Panc1 (cell line): ENCODE measurements at regions not wholly inside any gene's neighbourhood (a gene's known extent, or its start where the extent isn't known, plus 50 kb on each side); places are given as distances from the start of the nearest gene placed in this dataset.

ENCODE experiments used
- ATAC-seq: fragments of 200-7000 bp; cut with Tn5 transposase; 2 replicates; pipeline ENCODE4 v1.9.1; 2020; ENCODE audit warnings: mild to moderate bottlenecking, moderate library complexity
- BruUV-seq: library from RNA; stranded (reverse); fragments of 400-500 nt; replicated peaks from 2 replicates; lab custom pipeline; 2021; lab: Mats Ljungman, UMichigan
- CTCF ChIA-PET: fragments of 300-600 bp; sonication (Branson Sonifier 250); formaldehyde crosslinking; loops from one replicate; lab custom pipeline; 2022; ENCODE audit warnings: antibody characterized with exemption; lab: Charles Lee
- POLR2A ChIA-PET: fragments of 300-600 bp; sonication (Branson Sonifier 250); formaldehyde crosslinking; loops from one replicate; lab custom pipeline; 2022; ENCODE audit warnings: antibody characterized with exemption; lab: Charles Lee
- DNase-seq: peaks from one replicate; pipeline ENCODE4 v3.0.0-alpha.2; 2010; ENCODE audit warnings: low read depth, low spot score
- H3K27ac ChIP-seq: 2 replicates; pipeline ENCODE4 v1.5.1; 2011; ENCODE audit warnings: mild to moderate bottlenecking, low read length, inconsistent platforms
- H3K27me3 ChIP-seq: fragments of 200-500 bp; sonication (Bioruptor generic); 2 replicates; pipeline ENCODE4 v1.6.0; 2014; ENCODE audit warnings: low read length, inconsistent platforms; ENCODE audit not compliant: control insufficient read depth, insufficient read depth
- H3K36me3 ChIP-seq: fragments of 200-500 bp; sonication (Bioruptor generic); 2 replicates; pipeline ENCODE4 v1.5.1; 2014; ENCODE audit warnings: inconsistent platforms, mild to moderate bottlenecking, low read length, moderate library complexity; ENCODE audit not compliant: control insufficient read depth, insufficient read depth
- H3K4me1 ChIP-seq: 2 replicates; pipeline ENCODE4 v1.5.1; 2011; ENCODE audit warnings: inconsistent platforms, mild to moderate bottlenecking, low read length, moderate library complexity; ENCODE audit not compliant: control insufficient read depth, insufficient read depth
- H3K4me3 ChIP-seq, 2 experiments: 2 replicates each; pipeline ENCODE4 v1.5.1; 2011 to 2012; ENCODE audit warnings: low read depth in 2 of 2, low read length in 2 of 2, mild to moderate bottlenecking in 2 of 2, inconsistent platforms in 1 of 2, moderate library complexity in 1 of 2
- H3K9me3 ChIP-seq: fragments of 200-500 bp; sonication (Bioruptor generic); 2 replicates; pipeline ENCODE4 v1.5.1; 2014; ENCODE audit warnings: low read depth, mild to moderate bottlenecking, inconsistent platforms, low read length, moderate library complexity; ENCODE audit not compliant: control insufficient read depth, insufficient read depth
- CTCF ChIP-seq: fragments of 450-650 bp; IDR thresholded peaks from 2 replicates; pipeline ENCODE4 v1.5.1; 2017; ENCODE audit warnings: mild to moderate bottlenecking
- POLR2AphosphoS5 ChIP-seq: IDR thresholded peaks from 2 replicates; pipeline ENCODE4 v1.6.1; 2012; ENCODE audit warnings: mild to moderate bottlenecking, low read depth, low read length, moderate library complexity
- REST ChIP-seq, 2 experiments: IDR thresholded peaks; 2 replicates each; pipeline ENCODE4 v1.6.1; 2011 to 2012; ENCODE audit warnings: low read depth in 2 of 2, control low read depth in 1 of 2, low read length in 1 of 2, mild to moderate bottlenecking in 1 of 2, moderate library complexity in 1 of 2; ENCODE audit not compliant: insufficient read depth in 1 of 2
- SIN3A ChIP-seq: IDR thresholded peaks from 2 replicates; pipeline ENCODE4 v1.6.1; 2012; ENCODE audit warnings: low read depth, mild to moderate bottlenecking, low read length, moderate library complexity, borderline replicate concordance; ENCODE audit not compliant: insufficient read depth
- TCF7L2 ChIP-seq: IDR thresholded peaks from 2 replicates; pipeline ENCODE4 v1.6.1; 2011; ENCODE audit warnings: mild to moderate bottlenecking, low read depth, low read length, inconsistent platforms
- in situ Hi-C: cut with HindIII; loops from 2 replicates; pipeline ENCODE4 v1.10.0; 2016; ENCODE audit warnings: low sequenced_read_pairs, low pct_unique_long_range_greater_than_20kb
- intact Hi-C: fragments of 100-400 bp; cut with micrococcal nuclease; formaldehyde crosslinking; loops from one replicate; pipeline ENCODE4 v1.10.0; 2022; ENCODE audit not compliant: unreplicated experiment

GRCh38 chr14:54174457-54174856 is 217.8 kb upstream of the BMP4 start:
- in situ Hi-C loops, result no loop called here
- POLR2A ChIA-PET, result no interaction called here

GRCh38 chr14:54175298-54175942 is 218.8 kb upstream of the BMP4 start:
- BruUV-seq, result no TSS peak
- intact Hi-C loops, result loop anchor here (5.0 to 10.0 kb wide), 2 partner anchors 159 to 638 kb away; no protein-coding TSS in a partner anchor
- Histone ChIP-seq H3K27me3 (no peaks in the 10 kb centered on the region), H3K9me3 (no peaks in the 10 kb centered on the region), H3K27ac (no peak overlapping the region), H3K4me1 (no peaks in the 10 kb centered on the region), H3K4me3 (no peak overlapping the region), H3K36me3 (no peaks in the 10 kb centered on the region)
- in situ Hi-C loops, result no loop called here
- ChIA-PET POLR2A (no interaction called here), CTCF (no interaction called here)
- TF ChIP-seq SIN3A (no peak), REST (IDR thresholded peaks at IDR 0.05; ENCODE audit: insufficient read depth in 1 of 2, low read depth in 2 of 2, low read length in 1 of 2) (no peak), CTCF (peak; percentile 76), TCF7L2 (peak; percentile 79), POLR2AphosphoS5 (no peak)
- ATAC-seq (peak; percentile 69; the same call in 1 of the 2 replicates), DNase-seq (peak; percentile 20)

More at GRCh38 chr14:54174457-54174856, 217.8 kb upstream of the BMP4 start:
- no TSS peak for BruUV-seq
- Histone ChIP-seq H3K4me3 (no peak overlapping the region), H3K27ac (no peak overlapping the region), H3K9me3 (no peaks in the 10 kb centered on the region), H3K27me3 (no peaks in the 10 kb centered on the region), H3K4me1 (no peaks in the 10 kb centered on the region), H3K36me3 (no peaks in the 10 kb centered on the region)
- CTCF ChIA-PET, result interaction anchor here (1.1 kb wide), 1 partner anchor 245 kb away, joined by 3 read pairs; no protein-coding TSS in a partner anchor
- ATAC-seq (no peak), DNase-seq (no peak)
- intact Hi-C loops, result loop anchor here (10.0 kb wide), 1 partner anchor 160 kb away; no protein-coding TSS in a partner anchor
- no peak for TF ChIP-seq TCF7L2
- TF ChIP-seq CTCF, result no peak
